Breast epithelium (tissue), 3 donors: ENCODE measurements at regions not wholly inside any gene's neighbourhood (a gene's known extent, or its start where the extent isn't known, plus 50 kb on each side); places are given as distances from the start of the nearest gene placed in this dataset.

Experiments used
- CTCF ChIP-seq, 3 donors: fragments of 450-650 bp; IDR thresholded peaks; one replicate each; pipeline ENCODE4 v1.5.1; 2016 to 2017; ENCODE audit warnings: antibody characterized with exemption in 3 of 3, mild to moderate bottlenecking in 3 of 3, moderate library complexity in 3 of 3
- POLR2A ChIP-seq: fragments of 450-650 bp; IDR thresholded peaks from one replicate; pipeline ENCODE4 v1.6.1; 2016; ENCODE audit warnings: antibody characterized with exemption, mild to moderate bottlenecking, moderate library complexity
- POLR2AphosphoS5 ChIP-seq, 3 donors: sonication (generic); formaldehyde crosslinking; IDR thresholded peaks; one replicate each; pipeline ENCODE4 v1.6.1; 2017; ENCODE audit warnings: antibody characterized with exemption in 3 of 3

- TF ChIP-seq POLR2A (no peak), CTCF (IDR thresholded peaks at IDR 0.05) (no peak), POLR2AphosphoS5 (IDR thresholded peaks at IDR 0.05) (no peak)
Observed at GRCh38 chr4:59945716-59946115, 1254.4 kb upstream of the ADGRL3 start.
